Progenitor cell of endocrine pancreas (in vitro differentiated cells): ENCODE measurements at regions not wholly inside any gene's neighbourhood (a gene's known extent, or its start where the extent isn't known, plus 50 kb on each side); places are given as distances from the start of the nearest gene placed in this dataset.

Source experiments
- DNase-seq: peaks from one replicate; pipeline ENCODE4 v3.0.0; 2021; ENCODE audit warnings: low spot score; ENCODE audit not compliant: unreplicated experiment
- H3K27ac Mint-ChIP-seq: 2 replicates; pipeline ENCODE4 v1.8.0; 2021; ENCODE audit warnings: mild to moderate bottlenecking, moderate library complexity, mixed read lengths
- H3K27me3 Mint-ChIP-seq: 2 replicates; pipeline ENCODE4 v1.8.0; 2021; ENCODE audit warnings: mixed read lengths
- H3K36me3 Mint-ChIP-seq: 2 replicates; pipeline ENCODE4 v1.8.0; 2022; ENCODE audit warnings: mixed read lengths; ENCODE audit not compliant: insufficient read depth
- H3K4me1 Mint-ChIP-seq: 2 replicates; pipeline ENCODE4 v1.8.0; 2021; ENCODE audit warnings: low read depth, mixed read lengths
- H3K4me3 Mint-ChIP-seq: 2 replicates; pipeline ENCODE4 v1.8.0; 2021; ENCODE audit warnings: low read depth, mild to moderate bottlenecking, moderate library complexity, mixed read lengths
- H3K9me3 Mint-ChIP-seq: 2 replicates; pipeline ENCODE4 v1.8.0; 2021; ENCODE audit warnings: low read depth, mixed read lengths
- CTCF ChIP-seq: fragments of 200-600 bp; sonication (generic); IDR thresholded peaks from one replicate; pipeline ENCODE4 v1.5.0; 2021; ENCODE audit warnings: antibody characterized with exemption, mild to moderate bottlenecking; ENCODE audit not compliant: unreplicated experiment

GRCh38 chr19:29019403-29019802 is 193.5 kb downstream of the UQCRFS1 start:
- Mint-ChIP-seq H3K36me3 (no peaks in the 10 kb centered on the region), H3K4me1 (peaks cover 6% of the 10 kb centered on the region), H3K27me3 (peaks cover 47% of the 10 kb centered on the region), H3K27ac (no peak overlapping the region), H3K9me3 (no peaks in the 10 kb centered on the region), H3K4me3 (no peak overlapping the region)
- DNase-seq: no peak
- no peak for TF ChIP-seq CTCF

GRCh38 chr19:29018542-29018941 is 194.4 kb downstream of the UQCRFS1 start:
- no peak for TF ChIP-seq CTCF

GRCh38 chr19:29017788-29018187 is 195.2 kb downstream of the UQCRFS1 start:
- Mint-ChIP-seq H3K4me1 (peaks cover 7% of the 10 kb centered on the region), H3K4me3 (no peak overlapping the region), H3K9me3 (no peaks in the 10 kb centered on the region), H3K36me3 (no peaks in the 10 kb centered on the region), H3K27me3 (peaks cover 51% of the 10 kb centered on the region), H3K27ac (no peak overlapping the region)
- TF ChIP-seq CTCF: no peak
- no peak for DNase-seq

More at GRCh38 chr19:29018542-29018941, 194.4 kb downstream of the UQCRFS1 start:
- Mint-ChIP-seq H3K27ac (no peak overlapping the region), H3K27me3 (peaks cover 50% of the 10 kb centered on the region), H3K4me3 (no peak overlapping the region), H3K4me1 (peaks cover 6% of the 10 kb centered on the region), H3K36me3 (no peaks in the 10 kb centered on the region), H3K9me3 (no peaks in the 10 kb centered on the region)
- DNase-seq: no peak

GRCh38 chr19:29016926-29017760 is 195.8 kb downstream of the UQCRFS1 start:
- Mint-ChIP-seq H3K27ac (no peak overlapping the region), H3K27me3 (peaks cover 51% of the 10 kb centered on the region), H3K36me3 (no peaks in the 10 kb centered on the region), H3K9me3 (no peaks in the 10 kb centered on the region), H3K4me1 (peaks cover 4% of the 10 kb centered on the region), H3K4me3 (no peak overlapping the region)
- DNase-seq: no peak
- TF ChIP-seq CTCF: no peak

- no peak overlapping the region for H3K27ac Mint-ChIP-seq
- H3K4me1 Mint-ChIP-seq: peaks cover 7% of the 10 kb centered on the region
- no peak overlapping the region for H3K4me3 Mint-ChIP-seq
- H3K36me3 Mint-ChIP-seq: no peaks in the 10 kb centered on the region
- DNase-seq: no peak
- H3K27me3 Mint-ChIP-seq: peaks cover 49% of the 10 kb centered on the region
- no peak for TF ChIP-seq CTCF
- H3K9me3 Mint-ChIP-seq: no peaks in the 10 kb centered on the region
These were observed 196.6 kb downstream of the UQCRFS1 start for GRCh38 chr19:29016353-29016752.
